Sigmoid colon (tissue), 6 donors: ENCODE measurements at regions not wholly inside any gene's neighbourhood (a gene's known extent, or its start where the extent isn't known, plus 50 kb on each side); places are given as distances from the start of the nearest gene placed in this dataset.

Experiments used
- DNase-seq: peaks from one replicate; pipeline ENCODE4 v3.0.0-alpha.2; 2019
- H3K27ac ChIP-seq, 4 donors: fragments of 200-600 bp; sonication (generic); one replicate each; pipeline ENCODE4 v1.5.1; 2016 to 2019; ENCODE audit warnings: mild to moderate bottlenecking in 1 of 4
- H3K27me3 ChIP-seq, 3 donors: fragments of 200-600 bp; sonication (generic); one replicate each; pipeline ENCODE4 v1.5.1; 2019; ENCODE audit warnings: mild to moderate bottlenecking in 1 of 3
- H3K36me3 ChIP-seq, 4 donors: fragments of 200-600 bp; sonication (generic); one replicate each; pipeline ENCODE4 v1.5.1; 2016 to 2019
- H3K4me1 ChIP-seq, 4 donors: fragments of 200-600 bp; sonication (generic); one replicate each; pipeline ENCODE4 v1.5.1; 2017 to 2019
- H3K4me3 ChIP-seq, 4 donors: fragments of 200-600 bp; sonication (generic); one replicate each; pipeline ENCODE4 v1.5.1; 2017 to 2019; ENCODE audit warnings: mild to moderate bottlenecking in 2 of 4, moderate library complexity in 1 of 4
- H3K9me3 ChIP-seq, 4 donors: fragments of 200-600 bp in 3 of 4; sonication (generic) in 3 of 4; one replicate each; pipeline versions ENCODE4 v1.5.1 to v1.6.1; 2013 to 2019
- CTCF ChIP-seq, 4 experiments: fragments of 450-650 bp in 3 of 4; fragments of 200-600 bp in 1 of 4; IDR thresholded peaks; one replicate each; pipeline ENCODE4 v1.5.1; 2016 to 2019; ENCODE audit warnings: antibody characterized with exemption in 4 of 4, mild to moderate bottlenecking in 3 of 4, moderate library complexity in 2 of 4
- EP300 ChIP-seq, 4 donors: sonication (generic); formaldehyde crosslinking; IDR thresholded peaks; one replicate each; pipeline ENCODE4 v1.6.1; 2017; ENCODE audit warnings: antibody characterized with exemption in 4 of 4
- POLR2A ChIP-seq, 2 donors: fragments of 450-650 bp; IDR thresholded peaks; one replicate each; pipeline ENCODE4 v1.6.1; 2016; ENCODE audit warnings: antibody characterized with exemption in 2 of 2, mild to moderate bottlenecking in 2 of 2, moderate library complexity in 2 of 2
- POLR2AphosphoS5 ChIP-seq, 4 donors: sonication (generic); formaldehyde crosslinking; IDR thresholded peaks; one replicate each; pipeline ENCODE4 v1.6.1; 2017; ENCODE audit warnings: antibody characterized with exemption in 4 of 4
- WGBS, 2 donors: extraction: QIAGEN DNeasy Blood & Tissue Kit; methylation state at CpG; one replicate each; pipeline ENCODE4 v1.1.7; 2013; 5-methylcytosine and 5-hydroxymethylcytosine counted together
- intact Hi-C: fragments of 100-400 bp; cut with DNase I; formaldehyde crosslinking; loops from one replicate; pipeline ENCODE4 v1.15.1; 2023
- donor health status: healthy with polysubstance abuse.
- donor health status: healthy.

GRCh38 chr1:200473698-200474371, 64.0 kb upstream of the ZNF281 start:
- TF ChIP-seq CTCF (IDR thresholded peaks at IDR 0.05) = no peak
- peak in 3 of 4 donors; percentile 46 to 59 (median 54) for TF ChIP-seq POLR2AphosphoS5 (IDR thresholded peaks at IDR 0.05)
- WGBS, 2 donors = 69 to 75% methylated on average over 12 of the region's 12 CpGs
- H3K4me1 ChIP-seq = peaks cover 0 to 11% (median 9%) of the 10 kb centered on the region in 4 donors
- no peak overlapping the region for H3K27ac ChIP-seq
- H3K27me3 ChIP-seq = no peaks in the 10 kb centered on the region
- no peaks in the 10 kb centered on the region for H3K36me3 ChIP-seq
- DNase-seq = no peak
- intact Hi-C loops = no loop called here
- peak overlapping the region in 3 of 4 donors; percentile 7 to 13 (median 8) for H3K4me3 ChIP-seq
- H3K9me3 ChIP-seq = no peaks in the 10 kb centered on the region

GRCh38 chr1:200471739-200472138, 61.9 kb upstream of the ZNF281 start:
- TF ChIP-seq CTCF (IDR thresholded peaks at IDR 0.05) = no peak
- no peak for TF ChIP-seq POLR2AphosphoS5 (IDR thresholded peaks at IDR 0.05)
- TF ChIP-seq EP300 (IDR thresholded peaks at IDR 0.05) = no peak
- no peaks in the 10 kb centered on the region for H3K36me3 ChIP-seq
- intact Hi-C loops = no loop called here
- no peaks in the 10 kb centered on the region for H3K27me3 ChIP-seq
- WGBS, 2 donors = 60 to 71% methylated on average over 2 of the region's 2 CpGs
- H3K4me1 ChIP-seq = peaks cover 0 to 11% (median 9%) of the 10 kb centered on the region in 4 donors
- no peak for DNase-seq
- H3K27ac ChIP-seq = no peak overlapping the region
- H3K4me3 ChIP-seq = no peak overlapping the region
- H3K9me3 ChIP-seq = no peaks in the 10 kb centered on the region

- H3K4me1 ChIP-seq = peaks cover 0 to 1% (median 0%) of the 10 kb centered on the region in 4 donors
- H3K36me3 ChIP-seq = no peaks in the 10 kb centered on the region
- WGBS, 2 donors = 80 to 88% methylated on average over 4 of the region's 4 CpGs
- no peak for DNase-seq
- H3K9me3 ChIP-seq = no peaks in the 10 kb centered on the region
- no peak for TF ChIP-seq EP300 (IDR thresholded peaks at IDR 0.05)
- no peak overlapping the region for H3K4me3 ChIP-seq
- intact Hi-C loops = no loop called here
- H3K27ac ChIP-seq = no peak overlapping the region
- H3K27me3 ChIP-seq = no peaks in the 10 kb centered on the region
Measured at GRCh38 chr1:200468264-200469001, 58.6 kb upstream of the ZNF281 start.

GRCh38 chr1:200464784-200465400, 55.1 kb upstream of the ZNF281 start:
- Histone ChIP-seq H3K4me1 (no peaks in the 10 kb centered on the region), H3K36me3 (no peaks in the 10 kb centered on the region)
- intact Hi-C loops = no loop called here

More at GRCh38 chr1:200464784-200465400, 55.1 kb upstream of the ZNF281 start:
- TF ChIP-seq EP300 (IDR thresholded peaks at IDR 0.05) (no peak), POLR2A (IDR thresholded peaks at IDR 0.05) (no peak), POLR2AphosphoS5 (IDR thresholded peaks at IDR 0.05) (no peak), CTCF (IDR thresholded peaks at IDR 0.05) (no peak)
- H3K4me3 ChIP-seq = no peak overlapping the region
- no peaks in the 10 kb centered on the region for H3K9me3 ChIP-seq
- no peak for DNase-seq
- 87% methylated on average over 12 of the region's 12 CpGs for WGBS, 2 donors
- H3K27ac ChIP-seq = no peak overlapping the region
- H3K27me3 ChIP-seq = no peaks in the 10 kb centered on the region
